ENCODE measurements at regions not wholly inside any gene's neighbourhood (a gene's known extent, or its start where the extent isn't known, plus 50 kb on each side); places are given as distances from the start of the nearest gene placed in this dataset.

DNA sequence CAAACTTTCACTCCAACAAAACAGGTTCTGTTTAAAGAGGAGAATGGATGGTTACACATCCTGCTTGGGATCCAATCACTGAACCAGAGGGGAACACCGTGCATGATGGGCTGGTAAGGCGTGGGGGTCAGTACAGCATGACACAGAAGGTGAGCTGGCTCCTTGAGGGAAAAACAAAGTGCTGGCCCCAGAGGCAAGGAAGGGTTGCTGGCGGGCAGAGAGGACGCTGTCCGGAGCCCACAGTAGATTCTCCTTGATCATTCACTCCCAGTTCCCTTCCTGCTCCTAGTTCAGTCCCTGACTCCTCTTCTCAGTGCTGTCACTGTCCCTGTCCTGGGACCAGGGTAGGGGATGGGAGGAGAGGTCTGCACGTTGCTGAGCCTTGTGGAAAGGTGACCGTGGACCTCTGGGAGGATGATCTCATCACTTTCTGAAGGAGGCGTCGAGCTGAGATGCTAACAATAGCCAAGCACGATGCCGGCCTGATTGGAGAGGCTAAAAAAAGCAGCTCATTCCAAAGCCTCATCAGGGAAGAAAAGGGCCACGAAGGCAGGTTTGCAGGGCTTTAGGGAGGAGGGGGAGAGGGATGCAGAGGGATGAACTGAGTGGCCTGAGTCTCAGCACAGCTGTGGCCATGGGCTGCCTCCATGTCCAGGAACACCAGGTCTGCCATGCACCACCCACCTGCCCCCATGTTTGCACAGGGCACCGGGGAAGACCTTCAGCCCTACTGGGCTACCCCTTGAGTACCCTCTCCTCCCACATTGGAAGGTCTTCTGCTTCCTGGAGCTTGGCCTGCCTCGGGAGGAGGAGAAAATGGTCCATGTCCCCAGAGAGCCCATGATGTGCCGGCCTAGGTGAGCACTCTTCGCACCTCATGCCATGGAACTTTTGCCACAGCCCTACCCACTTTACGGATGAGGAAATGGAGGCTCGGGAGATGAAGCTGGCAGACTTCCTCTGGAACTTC lies 72.7 kb upstream of the RTL6 start:
- TF ChIP-seq, protein P1, sequence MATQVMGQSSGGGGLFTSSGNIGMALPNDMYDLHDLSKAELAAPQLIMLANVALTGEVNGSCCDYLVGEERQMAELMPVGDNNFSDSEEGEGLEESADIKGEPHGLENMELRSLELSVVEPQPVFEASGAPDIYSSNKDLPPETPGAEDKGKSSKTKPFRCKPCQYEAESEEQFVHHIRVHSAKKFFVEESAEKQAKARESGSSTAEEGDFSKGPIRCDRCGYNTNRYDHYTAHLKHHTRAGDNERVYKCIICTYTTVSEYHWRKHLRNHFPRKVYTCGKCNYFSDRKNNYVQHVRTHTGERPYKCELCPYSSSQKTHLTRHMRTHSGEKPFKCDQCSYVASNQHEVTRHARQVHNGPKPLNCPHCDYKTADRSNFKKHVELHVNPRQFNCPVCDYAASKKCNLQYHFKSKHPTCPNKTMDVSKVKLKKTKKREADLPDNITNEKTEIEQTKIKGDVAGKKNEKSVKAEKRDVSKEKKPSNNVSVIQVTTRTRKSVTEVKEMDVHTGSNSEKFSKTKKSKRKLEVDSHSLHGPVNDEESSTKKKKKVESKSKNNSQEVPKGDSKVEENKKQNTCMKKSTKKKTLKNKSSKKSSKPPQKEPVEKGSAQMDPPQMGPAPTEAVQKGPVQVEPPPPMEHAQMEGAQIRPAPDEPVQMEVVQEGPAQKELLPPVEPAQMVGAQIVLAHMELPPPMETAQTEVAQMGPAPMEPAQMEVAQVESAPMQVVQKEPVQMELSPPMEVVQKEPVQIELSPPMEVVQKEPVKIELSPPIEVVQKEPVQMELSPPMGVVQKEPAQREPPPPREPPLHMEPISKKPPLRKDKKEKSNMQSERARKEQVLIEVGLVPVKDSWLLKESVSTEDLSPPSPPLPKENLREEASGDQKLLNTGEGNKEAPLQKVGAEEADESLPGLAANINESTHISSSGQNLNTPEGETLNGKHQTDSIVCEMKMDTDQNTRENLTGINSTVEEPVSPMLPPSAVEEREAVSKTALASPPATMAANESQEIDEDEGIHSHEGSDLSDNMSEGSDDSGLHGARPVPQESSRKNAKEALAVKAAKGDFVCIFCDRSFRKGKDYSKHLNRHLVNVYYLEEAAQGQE (IDR thresholded peaks at IDR 0.05; ENCODE audit: insufficient read depth in 1 of 2, low read depth in 2 of 2, low read length in 2 of 2): no peak
- TF ChIP-seq TAF1 (IDR thresholded peaks at IDR 0.05; ENCODE audit: borderline replicate concordance, insufficient read depth, low read length): no peak
- no peak for TF ChIP-seq POLR2AphosphoS5 (IDR thresholded peaks at IDR 0.05; ENCODE audit: low read depth, low read length)
- no peak for TF ChIP-seq SIN3A (IDR thresholded peaks at IDR 0.05; ENCODE audit: borderline replicate concordance, insufficient read depth, low read length)
- no peak for TF ChIP-seq FOXP2 (optimal IDR thresholded peaks at IDR 0.05; ENCODE audit: borderline replicate concordance, extremely low read depth, extremely low read length, insufficient read depth)

Measured in PFSK-1 (cell line).